Muscle layer of colon (tissue), 2 donors: ENCODE measurements at regions not wholly inside any gene's neighbourhood (a gene's known extent, or its start where the extent isn't known, plus 50 kb on each side); places are given as distances from the start of the nearest gene placed in this dataset.

Experiments
- H3K27ac ChIP-seq: one replicate; pipeline ENCODE4 v1.7.0; 2013; ENCODE audit warnings: low read depth, mild to moderate bottlenecking, low read length, moderate library complexity
- H3K27me3 ChIP-seq, 2 donors: one replicate each; pipeline ENCODE4 v1.7.0; 2013; ENCODE audit warnings: low read length in 2 of 2, mild to moderate bottlenecking in 2 of 2; ENCODE audit not compliant: insufficient read depth in 2 of 2, control insufficient read depth in 1 of 2
- H3K36me3 ChIP-seq: one replicate; pipeline ENCODE4 v1.7.0; 2013; ENCODE audit warnings: mild to moderate bottlenecking, low read length; ENCODE audit not compliant: insufficient read depth
- H3K4me1 ChIP-seq: one replicate; pipeline ENCODE4 v1.7.0; 2013; ENCODE audit warnings: mild to moderate bottlenecking, low read length; ENCODE audit not compliant: insufficient read depth
- H3K4me3 ChIP-seq, 2 donors: one replicate each; pipeline ENCODE4 v1.7.0; 2013; ENCODE audit warnings: low read length in 2 of 2, low read depth in 1 of 2, mild to moderate bottlenecking in 1 of 2, moderate library complexity in 1 of 2
- H3K9ac ChIP-seq: one replicate; pipeline ENCODE4 v1.7.0; 2013; ENCODE audit warnings: low read length
- H3K9me3 ChIP-seq: one replicate; pipeline ENCODE4 v1.7.0; 2013; ENCODE audit warnings: mild to moderate bottlenecking, low read length
- donor health status: abdominal sarcoma.
- donor health status: Adenocarcinoma of cecum.

DNA sequence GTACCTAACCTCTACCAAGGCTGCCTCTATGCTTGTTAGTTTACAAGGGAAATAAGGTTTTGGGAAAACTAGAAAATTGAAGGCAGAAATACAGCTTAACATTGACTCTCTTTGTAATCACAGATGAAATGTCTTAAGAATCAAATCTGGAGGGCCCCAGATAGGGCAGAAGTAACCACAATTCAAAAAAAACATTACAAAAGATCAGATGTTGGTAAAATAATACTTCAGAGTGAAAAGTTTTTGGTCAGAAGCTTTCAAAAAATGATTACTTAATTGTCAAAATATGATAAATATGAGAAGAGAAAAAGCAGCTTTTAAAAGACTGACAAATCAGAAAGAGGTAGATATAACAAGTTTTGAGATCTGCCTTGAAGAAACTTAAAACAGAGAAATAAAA, 425.1 kb upstream of the NECTIN3 start:
- Histone ChIP-seq H3K9me3 (no peaks in the 10 kb centered on the region), H3K27ac (no peak overlapping the region), H3K36me3 (no peaks in the 10 kb centered on the region), H3K9ac (no peak overlapping the region), H3K4me3 (no peak overlapping the region), H3K4me1 (no peaks in the 10 kb centered on the region), H3K27me3 (no peaks in the 10 kb centered on the region)

GRCh38 chr3:110647586-110647985, 424.0 kb upstream of the NECTIN3 start:
- Histone ChIP-seq H3K27me3 (no peaks in the 10 kb centered on the region), H3K4me3 (no peak overlapping the region), H3K9me3 (no peaks in the 10 kb centered on the region), H3K27ac (no peak overlapping the region), H3K9ac (no peak overlapping the region), H3K36me3 (no peaks in the 10 kb centered on the region), H3K4me1 (no peaks in the 10 kb centered on the region)

DNA sequence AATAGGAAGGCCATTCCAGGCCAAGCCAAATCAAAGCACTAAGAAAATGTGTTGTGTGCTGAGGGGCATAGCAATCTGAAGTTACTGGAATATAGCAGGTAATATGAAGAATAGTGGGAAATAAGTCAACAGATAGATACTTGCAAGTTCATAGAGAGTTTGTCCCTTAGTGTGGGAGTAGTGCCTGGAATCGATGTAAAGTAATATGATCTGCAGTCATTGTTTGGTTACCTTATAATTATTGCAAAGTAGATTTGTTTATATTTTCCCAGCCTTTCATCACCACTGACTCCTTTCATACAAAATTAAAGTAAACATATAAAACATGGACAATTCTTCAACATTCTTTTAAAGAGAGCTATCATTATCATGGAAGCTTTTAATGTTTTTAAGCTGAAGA, 420.9 kb upstream of the NECTIN3 start:
- H3K9me3 ChIP-seq: no peaks in the 10 kb centered on the region
- H3K4me3 ChIP-seq: no peak overlapping the region
- H3K4me1 ChIP-seq: no peaks in the 10 kb centered on the region
- H3K36me3 ChIP-seq: no peaks in the 10 kb centered on the region
- no peak overlapping the region for H3K9ac ChIP-seq
- H3K27me3 ChIP-seq: no peaks in the 10 kb centered on the region
- no peak overlapping the region for H3K27ac ChIP-seq

- no peak overlapping the region for H3K27ac ChIP-seq
- H3K9ac ChIP-seq: no peak overlapping the region
- no peak overlapping the region for H3K4me3 ChIP-seq
- no peaks in the 10 kb centered on the region for H3K27me3 ChIP-seq
- no peaks in the 10 kb centered on the region for H3K9me3 ChIP-seq
- H3K36me3 ChIP-seq: no peaks in the 10 kb centered on the region
- H3K4me1 ChIP-seq: no peaks in the 10 kb centered on the region
These were observed 416.6 kb upstream of the NECTIN3 start for GRCh38 chr3:110654843-110655502.

- Histone ChIP-seq H3K27ac (no peak overlapping the region), H3K9me3 (no peaks in the 10 kb centered on the region)
These were observed 415.1 kb upstream of the NECTIN3 start for GRCh38 chr3:110656394-110657025.

GRCh38 chr3:110664148-110664547, 407.5 kb upstream of the NECTIN3 start:
- Histone ChIP-seq H3K4me3 (no peak overlapping the region), H3K9ac (no peak overlapping the region), H3K36me3 (no peaks in the 10 kb centered on the region), H3K4me1 (no peaks in the 10 kb centered on the region), H3K27me3 (no peaks in the 10 kb centered on the region), H3K27ac (no peak overlapping the region), H3K9me3 (no peaks in the 10 kb centered on the region)

More at GRCh38 chr3:110656394-110657025, 415.1 kb upstream of the NECTIN3 start:
- H3K9ac ChIP-seq: no peak overlapping the region
- no peaks in the 10 kb centered on the region for H3K27me3 ChIP-seq
- no peaks in the 10 kb centered on the region for H3K4me1 ChIP-seq
- no peak overlapping the region for H3K4me3 ChIP-seq
- no peaks in the 10 kb centered on the region for H3K36me3 ChIP-seq

DNA sequence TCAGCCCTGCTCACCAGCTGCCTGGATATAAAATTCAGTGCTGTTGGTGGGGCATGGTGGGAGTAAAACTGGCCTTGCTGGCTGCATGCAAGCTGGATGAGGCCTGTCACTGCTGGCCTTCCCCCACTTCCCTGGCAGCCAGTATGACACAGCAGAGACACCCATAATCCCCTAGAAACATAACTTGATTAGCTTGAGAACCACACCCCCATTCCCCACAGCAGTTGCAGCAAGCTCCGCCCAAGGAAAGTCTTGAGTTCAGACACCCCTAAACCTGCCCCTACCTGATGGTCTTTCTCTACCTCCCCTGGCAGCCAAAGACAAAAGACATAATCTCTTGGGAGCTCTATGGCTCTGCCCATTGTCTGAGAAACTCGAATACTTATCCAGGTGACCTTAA, 405.1 kb upstream of the NECTIN3 start:
- H3K4me3 ChIP-seq: no peak overlapping the region
- no peaks in the 10 kb centered on the region for H3K27me3 ChIP-seq
- H3K4me1 ChIP-seq: no peaks in the 10 kb centered on the region
- no peak overlapping the region for H3K27ac ChIP-seq
- no peaks in the 10 kb centered on the region for H3K9me3 ChIP-seq
- H3K36me3 ChIP-seq: no peaks in the 10 kb centered on the region
- no peak overlapping the region for H3K9ac ChIP-seq

DNA sequence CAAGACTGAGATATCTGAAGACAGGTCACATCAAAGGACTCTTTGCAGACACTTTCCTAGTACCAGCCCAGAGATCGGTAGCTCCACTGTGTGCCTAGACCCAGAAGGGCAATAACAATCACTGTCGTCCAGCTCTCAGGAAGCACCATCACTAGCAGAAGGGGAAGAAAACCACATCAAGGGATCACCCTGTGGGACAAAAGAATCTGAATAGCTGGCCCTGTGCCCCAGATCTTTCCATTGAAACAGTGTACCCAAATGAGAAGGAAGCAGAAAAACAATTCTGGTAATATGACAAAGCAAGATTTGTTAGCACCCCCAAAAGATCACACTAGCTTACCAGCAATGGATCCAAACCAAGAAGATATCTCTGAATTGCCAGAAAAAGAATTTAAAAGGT, 404.4 kb upstream of the NECTIN3 start:
- no peaks in the 10 kb centered on the region for H3K9me3 ChIP-seq
- no peak overlapping the region for H3K9ac ChIP-seq
- H3K4me1 ChIP-seq: no peaks in the 10 kb centered on the region

GRCh38 chr3:110670407-110670806, 401.2 kb upstream of the NECTIN3 start:
- H3K36me3 ChIP-seq: no peaks in the 10 kb centered on the region
- no peaks in the 10 kb centered on the region for H3K9me3 ChIP-seq
- H3K4me1 ChIP-seq: no peaks in the 10 kb centered on the region
- H3K27ac ChIP-seq: no peak overlapping the region
- H3K9ac ChIP-seq: no peak overlapping the region
- H3K27me3 ChIP-seq: no peaks in the 10 kb centered on the region
- no peak overlapping the region for H3K4me3 ChIP-seq

More for the DNA sequence above, 404.4 kb upstream of the NECTIN3 start:
- H3K36me3 ChIP-seq: no peaks in the 10 kb centered on the region
- no peak overlapping the region for H3K4me3 ChIP-seq
- H3K27ac ChIP-seq: no peak overlapping the region
- H3K27me3 ChIP-seq: no peaks in the 10 kb centered on the region

GRCh38 chr3:110677506-110677905, 394.1 kb upstream of the NECTIN3 start:
- no peaks in the 10 kb centered on the region for H3K4me1 ChIP-seq
- no peak overlapping the region for H3K27ac ChIP-seq
- no peak overlapping the region for H3K4me3 ChIP-seq
- H3K9ac ChIP-seq: no peak overlapping the region
- H3K9me3 ChIP-seq: no peaks in the 10 kb centered on the region
- H3K36me3 ChIP-seq: no peaks in the 10 kb centered on the region
- no peaks in the 10 kb centered on the region for H3K27me3 ChIP-seq

GRCh38 chr3:110679285-110679684, 392.3 kb upstream of the NECTIN3 start:
- no peaks in the 10 kb centered on the region for H3K36me3 ChIP-seq
- no peak overlapping the region for H3K9ac ChIP-seq
- no peaks in the 10 kb centered on the region for H3K4me1 ChIP-seq
- H3K27me3 ChIP-seq: no peaks in the 10 kb centered on the region
- no peaks in the 10 kb centered on the region for H3K9me3 ChIP-seq
- no peak overlapping the region for H3K4me3 ChIP-seq
- H3K27ac ChIP-seq: no peak overlapping the region

DNA sequence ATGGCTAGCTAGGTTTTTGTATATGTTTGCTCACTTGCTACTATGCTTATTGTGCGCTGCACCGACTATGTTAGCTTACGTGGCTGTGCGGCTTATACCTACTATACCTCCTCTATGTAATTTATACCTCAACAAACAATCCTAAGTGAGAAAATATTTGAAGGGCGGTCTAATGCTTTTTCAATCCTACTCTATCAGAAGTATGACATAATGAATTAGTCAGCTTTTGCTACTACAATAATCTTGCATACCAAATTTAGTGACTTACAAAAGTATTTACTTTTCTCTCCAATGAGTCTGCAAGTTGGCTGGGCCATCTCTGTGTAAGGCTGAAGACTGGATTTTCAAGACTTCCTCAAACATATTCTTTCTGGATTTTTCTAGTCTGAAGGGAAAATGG, 391.2 kb upstream of the NECTIN3 start:
- Histone ChIP-seq H3K4me1 (no peaks in the 10 kb centered on the region), H3K9me3 (no peaks in the 10 kb centered on the region), H3K27ac (no peak overlapping the region), H3K36me3 (no peaks in the 10 kb centered on the region), H3K9ac (no peak overlapping the region), H3K27me3 (no peaks in the 10 kb centered on the region), H3K4me3 (no peak overlapping the region)
